T-helper 9 cell (primary cell): ENCODE measurements at regions not wholly inside any gene's neighbourhood (a gene's known extent, or its start where the extent isn't known, plus 50 kb on each side); places are given as distances from the start of the nearest gene placed in this dataset.
"Not testable (repeated sequence)": the region's sequence is repeated elsewhere in the genome, so short reads cannot be mapped to it uniquely, and the experiment has no call there.

Experiments
- DNase-seq: peaks from one replicate; pipeline ENCODE4 v3.0.0-alpha.2; 2020

GRCh38 chr20:57995381-57995977, 233.0 kb downstream of the ANKRD60 start:
- DNase-seq, result no peak

DNA sequence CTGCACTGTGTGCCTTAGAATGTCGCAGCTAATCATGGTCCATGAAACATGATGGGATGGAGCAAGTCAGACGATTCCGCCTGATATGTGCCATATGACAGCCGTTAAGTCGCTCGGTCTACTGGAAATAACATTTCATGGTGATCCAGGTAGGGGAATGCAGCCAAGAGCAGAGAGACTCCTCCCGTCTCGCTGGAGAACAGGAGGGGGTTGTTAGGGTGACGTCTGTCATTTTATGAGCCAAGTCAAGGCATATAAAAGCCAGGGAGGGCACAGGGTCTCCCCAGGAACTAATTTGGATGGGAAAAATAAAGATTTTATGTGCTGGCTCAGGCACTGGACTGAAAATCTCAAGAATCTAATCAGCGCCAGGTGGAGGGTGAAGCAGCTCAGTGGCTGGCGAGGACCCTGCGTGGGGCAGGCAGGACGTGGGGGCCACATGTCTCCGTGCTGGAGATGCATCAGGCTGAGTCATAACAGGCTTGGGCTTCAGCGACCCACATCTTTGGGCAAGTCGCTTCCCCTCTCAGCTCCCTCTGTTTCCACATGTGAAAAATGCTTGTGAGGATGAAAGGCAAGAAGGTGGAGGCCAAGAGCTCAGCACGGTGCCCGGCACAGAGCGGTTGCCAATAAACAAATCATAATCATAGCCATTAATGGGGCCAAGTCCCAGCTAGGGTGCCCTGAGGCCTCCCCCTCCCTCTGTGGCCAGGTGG, 234.6 kb downstream of the ANKRD60 start:
- no peak for DNase-seq

- no peak for DNase-seq
Observed at GRCh38 chr20:57991211-57991881, 237.1 kb downstream of the ANKRD60 start.

- DNase-seq, result no peak
Observed at GRCh38 chr20:57990396-57990987, 238.0 kb downstream of the ANKRD60 start.

DNA sequence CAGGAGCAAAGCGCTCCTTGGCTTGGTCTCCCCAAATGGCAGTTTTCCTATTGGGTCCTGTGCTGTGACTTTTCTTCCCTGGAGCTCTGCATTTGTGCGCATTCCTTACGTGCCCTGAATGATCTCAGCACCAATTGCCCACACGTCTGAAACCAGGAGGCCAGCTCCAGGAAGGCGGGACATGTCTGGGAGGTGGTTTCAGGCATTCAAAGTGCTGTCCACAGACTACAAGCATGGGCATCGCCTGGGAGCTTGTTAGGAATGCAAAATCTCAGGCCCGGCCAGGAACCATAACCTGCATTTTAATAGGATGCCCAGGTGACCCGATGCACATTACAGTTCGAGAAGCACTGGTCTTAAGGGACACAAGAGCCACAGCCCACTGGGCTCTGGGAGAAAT, 239.6 kb downstream of the ANKRD60 start:
- DNase-seq, result no peak

GRCh38 chr20:57988422-57988821, 240.0 kb downstream of the ANKRD60 start:
- DNase-seq, result no peak

GRCh38 chr20:57987659-57988058, 240.8 kb downstream of the ANKRD60 start:
- DNase-seq, result no peak

DNA sequence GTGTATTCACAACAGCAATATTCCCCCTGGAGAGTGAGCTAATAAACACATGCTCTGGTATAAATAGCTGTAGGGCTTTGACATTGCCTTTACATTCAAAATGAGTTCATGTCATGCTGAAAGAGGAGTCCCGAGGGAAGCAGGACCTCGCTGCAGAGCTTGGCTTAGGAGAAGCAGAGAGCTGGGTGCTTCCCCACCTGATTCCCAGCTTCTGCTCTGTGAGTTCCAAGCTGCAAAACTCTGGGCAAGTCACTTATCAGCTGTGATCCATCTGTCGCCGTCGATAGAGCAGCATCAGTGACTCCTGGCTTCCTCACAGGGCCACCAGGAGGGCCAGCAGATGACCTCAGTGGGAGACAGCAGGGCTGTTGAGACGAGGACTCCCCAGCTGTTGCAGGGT, 241.8 kb downstream of the ANKRD60 start:
- no peak for DNase-seq

- DNase-seq, result no peak
Observed at GRCh38 chr20:57985278-57985677, 243.2 kb downstream of the ANKRD60 start.

- no peak for DNase-seq
Observed at GRCh38 chr20:57983082-57983481, 245.4 kb downstream of the ANKRD60 start.

- no peak for DNase-seq
Observed at GRCh38 chr20:57980506-57980905, 247.9 kb downstream of the ANKRD60 start.

GRCh38 chr20:57977569-57977968, 250.9 kb downstream of the ANKRD60 start:
- no peak for DNase-seq

DNA sequence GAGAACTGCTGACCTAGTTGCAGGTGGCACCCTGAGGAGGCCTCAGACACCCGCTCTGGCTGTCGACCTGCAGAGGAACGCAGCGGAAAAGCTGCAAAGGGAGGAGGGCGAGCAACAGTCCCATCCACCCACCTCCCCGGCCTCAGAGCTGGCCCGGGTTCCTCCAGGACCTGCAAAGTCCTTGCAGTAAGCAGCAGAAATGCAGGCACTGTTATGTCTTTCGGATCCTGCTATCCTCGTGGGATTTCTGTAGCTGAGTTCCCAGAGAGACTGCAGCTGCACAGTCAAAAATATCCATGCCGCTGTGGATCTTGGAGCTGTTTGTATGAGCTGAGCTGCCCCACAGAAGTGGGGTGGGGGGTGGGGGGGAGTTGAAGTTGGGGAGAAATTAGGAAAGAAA, 251.3 kb downstream of the ANKRD60 start:
- DNase-seq, result no peak

DNA sequence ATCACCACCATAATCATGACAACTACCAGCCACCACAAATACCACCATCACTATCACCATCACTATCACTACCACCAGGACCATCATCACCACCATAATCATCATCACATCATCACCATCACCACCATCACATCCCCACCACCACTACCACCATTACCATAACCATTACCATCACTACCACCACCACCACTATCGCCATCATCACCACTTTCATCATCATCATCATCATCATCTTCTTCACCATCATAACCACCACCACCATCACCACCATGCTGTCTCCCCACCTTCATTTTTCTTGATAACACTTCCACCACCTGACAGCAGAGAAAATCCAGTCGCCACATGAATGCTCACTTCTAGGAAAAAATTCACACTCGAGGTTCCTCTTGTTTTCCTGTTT, 253.6 kb downstream of the ANKRD60 start:
- DNase-seq, result no peak

GRCh38 chr20:57973886-57974285, 254.6 kb downstream of the ANKRD60 start:
- DNase-seq, result no peak

DNA sequence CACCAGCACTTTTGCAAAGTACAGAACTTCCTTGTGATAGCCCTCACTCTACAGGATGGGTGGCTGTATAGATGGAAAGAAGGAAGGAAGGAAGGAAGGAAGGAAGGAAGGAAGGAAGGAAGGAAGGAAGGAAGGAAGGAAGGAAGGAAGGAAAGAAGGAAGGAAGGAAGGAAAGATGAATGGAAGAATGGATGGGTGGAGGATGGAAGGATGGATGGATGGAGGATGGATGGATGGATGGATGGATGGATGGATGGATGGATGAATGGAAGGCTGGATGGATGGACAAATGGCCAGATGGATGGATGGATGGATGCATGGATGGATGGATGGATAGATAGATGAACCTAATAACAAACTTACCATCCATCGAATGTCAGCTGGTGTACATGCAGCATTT, 256.9 kb downstream of the ANKRD60 start:
- DNase-seq, result not testable (repeated sequence)

- DNase-seq, result no peak
Observed at GRCh38 chr20:57970856-57971255, 257.6 kb downstream of the ANKRD60 start.

GRCh38 chr20:57970116-57970515, 258.3 kb downstream of the ANKRD60 start:
- no peak for DNase-seq

DNA sequence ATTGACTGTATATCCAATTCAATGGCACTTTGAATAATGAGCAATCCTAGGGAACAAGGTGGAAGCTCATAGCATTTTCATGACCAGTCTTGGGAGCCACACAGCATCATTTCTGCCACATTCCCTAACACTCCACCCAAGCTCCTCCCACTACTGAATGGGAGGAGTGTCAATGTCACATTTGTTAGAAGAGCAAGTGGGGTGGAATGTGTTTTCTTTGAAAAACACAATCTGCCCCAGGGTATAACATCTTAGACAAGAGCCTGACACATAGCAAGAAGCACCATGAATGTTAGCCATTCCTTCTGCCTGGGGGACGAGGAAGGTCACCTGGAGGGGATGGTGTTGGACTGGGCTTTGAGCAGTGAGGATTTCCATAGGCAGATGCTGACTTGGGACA, 258.3 kb upstream of the PMEPA1 start:
- no peak for DNase-seq

- DNase-seq, result no peak
Observed at GRCh38 chr20:57967364-57967763, 257.5 kb upstream of the PMEPA1 start.

GRCh38 chr20:57966620-57967019, 256.8 kb upstream of the PMEPA1 start:
- DNase-seq, result no peak

DNA sequence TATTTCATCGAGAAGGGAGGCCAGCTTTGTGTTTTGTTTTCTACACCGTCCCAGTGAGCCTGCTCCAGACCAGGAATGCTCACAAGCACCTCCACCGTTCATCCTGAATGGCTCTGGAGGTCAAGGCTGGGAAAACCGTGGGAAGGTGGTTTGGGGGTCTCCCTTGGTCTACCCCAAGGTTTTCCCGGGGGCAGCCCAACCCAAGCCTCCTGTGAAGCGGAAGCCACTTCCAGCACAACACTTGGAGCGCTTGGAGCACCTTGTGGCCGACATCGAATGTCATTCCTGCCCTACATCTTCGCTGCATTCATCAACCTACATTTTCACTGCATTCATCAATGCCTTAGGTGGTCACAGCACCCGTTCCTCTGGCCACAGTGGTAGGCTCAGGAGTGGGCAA, 255.6 kb upstream of the PMEPA1 start:
- DNase-seq, result no peak

GRCh38 chr20:57964011-57964862, 254.4 kb upstream of the PMEPA1 start:
- no peak for DNase-seq
